HCT116 (cell line): ENCODE measurements at regions not wholly inside any gene's neighbourhood (a gene's known extent, or its start where the extent isn't known, plus 50 kb on each side); places are given as distances from the start of the nearest gene placed in this dataset.

Source experiments
- ATAC-seq: fragments of 200-7000 bp; cut with Tn5 transposase; 2 replicates; pipeline ENCODE4 v1.9.1; 2020; ENCODE audit warnings: mild to moderate bottlenecking, moderate library complexity
- BruUV-seq: library from RNA; stranded (reverse); fragments of 400-500 nt; replicated peaks from 2 replicates; lab custom pipeline; 2021; lab: Mats Ljungman, UMichigan
- CTCF ChIA-PET: fragments of 300-600 bp; sonication (Branson Sonifier 250); formaldehyde crosslinking; loops from one replicate; lab custom pipeline; 2021; ENCODE audit warnings: antibody characterized with exemption; lab: Charles Lee
- POLR2A ChIA-PET: fragments of 300-600, 350-600 bp; sonication (Branson Sonifier 250); formaldehyde crosslinking; loops from one replicate; lab custom pipeline; 2021; ENCODE audit warnings: antibody characterized with exemption; lab: Charles Lee
- RAD21 ChIA-PET, 2 experiments: fragments of 300-600 bp; sonication (Branson Sonifier 250); formaldehyde crosslinking; loops; one replicate each; lab custom pipeline; 2023; ENCODE audit warnings: low total read pairs in 2 of 2; ENCODE audit not compliant: uncharacterized antibody in 2 of 2, unreplicated experiment in 2 of 2, low non-redundant PET in 1 of 2; lab: Charles Lee
- DNase-seq: peaks from one replicate; pipeline ENCODE4 v3.0.0-alpha.2; 2010; ENCODE audit warnings: low read depth, low spot score
- H2AFZ ChIP-seq: fragments of 200-600 bp; shearing (Covaris generic), sonication (generic); 2 replicates; pipeline ENCODE4 v1.6.1; 2017; ENCODE audit warnings: low read depth, mixed run types, mixed read lengths, antibody characterized with exemption, low read length; ENCODE audit not compliant: poor library complexity, severe bottlenecking
- H3K27ac ChIP-seq: 2 replicates; pipeline ENCODE4 v1.5.1; 2012; ENCODE audit warnings: low read depth, low read length
- H3K27me3 ChIP-seq: fragments of 200-600 bp; sonication (generic); 2 replicates; pipeline ENCODE4 v1.6.1; 2016; ENCODE audit warnings: mixed run types, low read length, mixed read lengths; ENCODE audit not compliant: insufficient read depth
- H3K36me3 ChIP-seq, 2 experiments: fragments of 200-500 bp in 1 of 2; fragments of 200-600 bp in 1 of 2; sonication (Bioruptor generic) in 1 of 2; sonication (generic) in 1 of 2; 2 replicates each; pipeline versions ENCODE4 v1.5.1 to v1.6.1; 2014 to 2016; ENCODE audit warnings: low read length in 2 of 2, inconsistent platforms in 1 of 2, mixed read lengths in 1 of 2, mixed run types in 1 of 2; ENCODE audit not compliant: insufficient read depth in 2 of 2, control insufficient read depth in 1 of 2
- H3K4me1 ChIP-seq, 2 experiments: fragments of 200-600 bp in 1 of 2; sonication (generic) in 1 of 2; 2 replicates each; pipeline versions ENCODE4 v1.5.1 to v1.6.1; 2012 to 2017; ENCODE audit warnings: low read length in 2 of 2, inconsistent platforms in 1 of 2, mild to moderate bottlenecking in 1 of 2, mixed read lengths in 1 of 2, mixed run types in 1 of 2, moderate library complexity in 1 of 2; ENCODE audit not compliant: insufficient read depth in 2 of 2, control insufficient read depth in 1 of 2
- H3K4me2 ChIP-seq: fragments of 200-600 bp; sonication (generic); 2 replicates; pipeline ENCODE4 v1.6.1; 2017; ENCODE audit warnings: mixed run types, low read length, mixed read lengths
- H3K4me3 ChIP-seq, 2 experiments: fragments of 200-600 bp in 1 of 2; sonication (generic) in 1 of 2; replicated peaks in 1 of 2; 2 replicates each; pipeline ENCODE4 v1.5.1; 2011 to 2016; ENCODE audit warnings: low read length in 2 of 2, control low read depth in 1 of 2, low read depth in 1 of 2, mild to moderate bottlenecking in 1 of 2, mixed read lengths in 1 of 2, mixed run types in 1 of 2
- H3K79me2 ChIP-seq: fragments of 200-600 bp; sonication (generic); 2 replicates; pipeline ENCODE4 v1.6.1; 2017; ENCODE audit warnings: mild to moderate bottlenecking, mixed run types, low read length, moderate library complexity, mixed read lengths; ENCODE audit not compliant: insufficient read depth
- H3K9ac ChIP-seq: fragments of 200-600 bp; sonication (generic); 2 replicates; pipeline ENCODE4 v1.6.1; 2016; ENCODE audit warnings: low read length, mixed read lengths
- H3K9me2 ChIP-seq: fragments of 200-600 bp; sonication (generic), shearing (Covaris generic); 2 replicates; pipeline ENCODE4 v1.6.1; 2017; ENCODE audit warnings: mixed run types, mild to moderate bottlenecking, moderate library complexity; ENCODE audit not compliant: insufficient read depth
- H3K9me3 ChIP-seq, 2 experiments: fragments of 200-500 bp in 1 of 2; fragments of 200-600 bp in 1 of 2; sonication (Bioruptor generic) in 1 of 2; sonication (generic) in 1 of 2; 2 replicates each; pipeline ENCODE4 v1.6.1; 2014 to 2017; ENCODE audit warnings: low read length in 2 of 2, mixed read lengths in 2 of 2, inconsistent platforms in 1 of 2, low read depth in 1 of 2, mild to moderate bottlenecking in 1 of 2, mixed run types in 1 of 2, moderate library complexity in 1 of 2; ENCODE audit not compliant: control insufficient read depth in 1 of 2, insufficient read depth in 1 of 2
- H4K20me1 ChIP-seq: fragments of 200-600 bp; sonication (generic), shearing (Covaris generic); 2 replicates; pipeline ENCODE4 v1.6.1; 2017; ENCODE audit warnings: mixed run types, mild to moderate bottlenecking, moderate library complexity; ENCODE audit not compliant: insufficient read depth
- ATF3 ChIP-seq: IDR thresholded peaks from 2 replicates; pipeline ENCODE4 v1.6.1; 2012
- CTCF ChIP-seq, 3 experiments: fragments of 200-600 bp in 1 of 3; sonication (generic) in 1 of 3; IDR thresholded peaks in 2 of 3; conservative IDR thresholded peaks in 1 of 3; 2 replicates each; pipeline ENCODE4 v1.5.1; 2012 to 2017; ENCODE audit warnings: low read depth in 2 of 3, low read length in 2 of 3, antibody characterized with exemption in 1 of 3, borderline replicate concordance in 1 of 3, control low read depth in 1 of 3, mild to moderate bottlenecking in 1 of 3, mixed read lengths in 1 of 3, mixed run types in 1 of 3, moderate library complexity in 1 of 3; ENCODE audit not compliant: insufficient read depth in 1 of 3
- EGR1 ChIP-seq: IDR thresholded peaks from 2 replicates; pipeline ENCODE4 v1.6.1; 2012; ENCODE audit warnings: low read depth
- EZH2 ChIP-seq: fragments of 200-600 bp; sonication (generic); IDR thresholded peaks from 2 replicates; pipeline ENCODE4 v1.6.1; 2017; ENCODE audit warnings: antibody characterized with exemption, mixed run types
- MAX ChIP-seq: IDR thresholded peaks from 2 replicates; pipeline ENCODE4 v1.6.1; 2012
- REST ChIP-seq: IDR thresholded peaks from 2 replicates; pipeline ENCODE4 v1.6.1; 2012; ENCODE audit warnings: low read depth
- ZNF274 ChIP-seq: fragments of 200-500 bp; sonication (Bioruptor generic); IDR thresholded peaks from 2 replicates; pipeline ENCODE4 v1.6.1; 2014; ENCODE audit warnings: mild to moderate bottlenecking, low read depth, low read length, inconsistent platforms
- intact Hi-C: fragments of 100-400 bp; cut with micrococcal nuclease; formaldehyde crosslinking; loops from 2 replicates; pipeline ENCODE4 v1.10.0; 2022

- Histone ChIP-seq H3K9me2 (no peaks in the 10 kb centered on the region), H3K4me2 (no peak overlapping the region), H3K9ac (no peak overlapping the region), H3K4me3 (no peak overlapping the region), H3K79me2 (no peaks in the 10 kb centered on the region), H2AFZ (no peak overlapping the region), H3K27me3 (no peaks in the 10 kb centered on the region; the same call in 1 of the 2 replicates), H3K27ac (no peak overlapping the region), H3K4me1 (peaks cover 3 to 26% of the 10 kb centered on the region in 2 experiments; a peak in 3 of 4 replicates), H3K36me3 (no peaks in the 10 kb centered on the region), H3K9me3 (no peaks in the 10 kb centered on the region), H4K20me1 (no peaks in the 10 kb centered on the region)
- CTCF ChIA-PET, result no interaction called here
- RAD21 ChIA-PET, result no interaction called here
- POLR2A ChIA-PET, result no interaction called here
- intact Hi-C loops, result no loop called here
- no TSS peak for BruUV-seq
- DNase-seq (no peak), ATAC-seq (no peak)
- TF ChIP-seq EZH2 (no peak), CTCF (IDR thresholded peaks at IDR 0.05 in 2 of 3, conservative IDR thresholded peaks at IDR 0.05 in 1 of 3; ENCODE audit: borderline replicate concordance in 1 of 3, insufficient read depth in 1 of 3, low read depth in 2 of 3, low read length in 2 of 3) (no peak), REST (no peak), MAX (no peak), ATF3 (no peak), ZNF274 (no peak), EGR1 (no peak)
These were observed 634.1 kb upstream of the TBL1XR1 start for GRCh38 chr3:177831361-177831760.
